A549 (cell line): ENCODE measurements at regions not wholly inside any gene's neighbourhood (a gene's known extent, or its start where the extent isn't known, plus 50 kb on each side); places are given as distances from the start of the nearest gene placed in this dataset.

ENCODE experiments used
- ATAC-seq, 2 experiments: fragments of 200-7000 bp in 1 of 2; fragments of >200 bp in 1 of 2; cut with Nextera tagmentation in 1 of 2; cut with Tn5 transposase in 1 of 2; 3 replicates each; pipeline versions ENCODE4 v1.8.0 to v1.9.1; 2018 to 2020; ENCODE audit warnings: mild to moderate bottlenecking in 1 of 2, moderate library complexity in 1 of 2
- CTCF ChIA-PET: fragments of 300-600 bp; sonication (Branson Sonifier 250); formaldehyde crosslinking; extraction: SDS; loops from one replicate; lab custom pipeline; 2021; ENCODE audit warnings: antibody characterized with exemption, inconsistent platforms; lab: Yijun Ruan, JAX
- POLR2A ChIA-PET: fragments of 350-600 bp; formaldehyde crosslinking; extraction: SDS; loops from one replicate; lab custom pipeline; 2021; ENCODE audit warnings: antibody characterized with exemption, inconsistent platforms; lab: Yijun Ruan, JAX
- DNase-seq, 2 experiments: peaks; one replicate each; pipeline versions ENCODE4 v3.0.0 to v3.0.0-alpha.2; 2011 to 2016; ENCODE audit warnings: low read depth in 1 of 2, low spot score in 1 of 2
- FAIRE-seq: peaks from 2 replicates; lab custom pipeline; 2011; peaks lifted over from hg19 to GRCh38; lab: Jason Lieb, UNC
- H3K27ac ChIP-seq, 2 experiments: fragments of >200 bp; sonication (Bioruptor Twin); formaldehyde crosslinking; 3 replicates each; pipeline ENCODE4 v1.5.1; 2016 to 2017
- H3K4me1 ChIP-seq: fragments of >200 bp; sonication (Bioruptor Twin); formaldehyde crosslinking; 3 replicates; pipeline ENCODE4 v1.6.1; 2016
- H3K4me2 ChIP-seq: fragments of >200 bp; sonication (Bioruptor Twin); formaldehyde crosslinking; 3 replicates; pipeline ENCODE4 v1.6.1; 2016
- H3K4me3 ChIP-seq: fragments of >200 bp; sonication (Bioruptor Twin); formaldehyde crosslinking; 3 replicates; pipeline ENCODE4 v1.5.1; 2016
- H3K9me3 ChIP-seq: fragments of >200 bp; sonication (Bioruptor Twin); formaldehyde crosslinking; 3 replicates; pipeline ENCODE4 v1.6.1; 2016
- CBX8 ChIP-seq: fragments of 200-600 bp; sonication (generic); IDR thresholded peaks from 2 replicates; pipeline ENCODE4 v1.6.1; 2016
- CHD2 ChIP-seq: fragments of 150-350 bp; IDR thresholded peaks from 2 replicates; pipeline ENCODE4 v1.6.1; 2014; ENCODE audit warnings: low read length; ENCODE audit not compliant: partially characterized antibody
- CHD4 ChIP-seq: fragments of 200-600 bp; sonication (generic); IDR thresholded peaks from 2 replicates; pipeline ENCODE4 v1.6.1; 2016; ENCODE audit warnings: antibody characterized with exemption, mild to moderate bottlenecking, borderline replicate concordance
- EHF ChIP-seq: fragments of 250-450 bp; sonication (Bioruptor Pico); IDR thresholded peaks from 2 replicates; pipeline ENCODE4 v1.5.0; 2020; ENCODE audit warnings: mild to moderate bottlenecking
- EHMT2 ChIP-seq: fragments of 200-600 bp; sonication (generic); IDR thresholded peaks from 2 replicates; pipeline ENCODE4 v1.6.1; 2016; ENCODE audit warnings: antibody characterized with exemption, low read depth, mild to moderate bottlenecking, moderate library complexity
- FOSL2 ChIP-seq, 2 experiments: fragments of 450-650 bp in 1 of 2; fragments of >200 bp in 1 of 2; sonication (Bioruptor Twin) in 1 of 2; formaldehyde crosslinking; IDR thresholded peaks; 2 replicates each; pipeline versions ENCODE4 v1.5.0 to v1.6.1; 2016 to 2020; ENCODE audit warnings: mild to moderate bottlenecking in 1 of 2, moderate library complexity in 1 of 2
- HOXA7 ChIP-seq: fragments of 250-450 bp; sonication (Bioruptor Pico); IDR thresholded peaks from 2 replicates; pipeline ENCODE4 v1.5.0; 2020; ENCODE audit warnings: mild to moderate bottlenecking, moderate library complexity
- HOXB13 ChIP-seq: fragments of 250-450 bp; sonication (Bioruptor Pico); IDR thresholded peaks from 2 replicates; pipeline ENCODE4 v1.5.0; 2020; ENCODE audit warnings: low read depth, mild to moderate bottlenecking, moderate library complexity
- JUNB ChIP-seq: fragments of >200 bp; sonication (Bioruptor Twin); formaldehyde crosslinking; IDR thresholded peaks from 2 replicates; pipeline ENCODE4 v1.6.1; 2016
- KDM1A ChIP-seq: fragments of 200-600 bp; sonication (generic); IDR thresholded peaks from 2 replicates; pipeline ENCODE4 v1.6.1; 2016; ENCODE audit warnings: low read depth, mild to moderate bottlenecking
- MAFK ChIP-seq: fragments of 450-650 bp; IDR thresholded peaks from 2 replicates; pipeline ENCODE4 v1.6.1; 2014; ENCODE audit not compliant: partially characterized antibody
- MYC ChIP-seq: IDR thresholded peaks from 2 replicates; pipeline ENCODE4 v1.6.1; 2012; ENCODE audit warnings: mild to moderate bottlenecking, inconsistent platforms, low read length, improper control_type of control experiment, borderline replicate concordance
- RARB ChIP-seq: fragments of 250-450 bp; sonication (Bioruptor Pico); IDR thresholded peaks from 2 replicates; pipeline ENCODE4 v1.8.0; 2021; ENCODE audit warnings: mild to moderate bottlenecking, moderate library complexity
- ZC3H11A ChIP-seq: fragments of 450-650 bp; IDR thresholded peaks from 2 replicates; pipeline ENCODE4 v1.6.1; 2014; ENCODE audit warnings: antibody characterized with exemption, mild to moderate bottlenecking
- ZFP36 ChIP-seq: fragments of 450-650 bp; IDR thresholded peaks from 2 replicates; pipeline ENCODE4 v1.6.1; 2014; ENCODE audit warnings: borderline replicate concordance; ENCODE audit not compliant: partially characterized antibody
- WGBS: methylation state at CpG from one replicate; pipeline ENCODE4 v1.1.6; 2017; ENCODE audit errors: missing lambda C conversion rate; 5-methylcytosine and 5-hydroxymethylcytosine counted together
- TF ChIP-seq, protein P1 (sequence below): fragments of 150-350 bp; IDR thresholded peaks from 2 replicates; pipeline ENCODE4 v1.6.1; 2014; ENCODE audit warnings: low read depth, mild to moderate bottlenecking, low read length
- TF ChIP-seq, protein P2 (sequence below): fragments of 200-600 bp; sonication (generic); IDR thresholded peaks from 2 replicates; pipeline ENCODE4 v1.6.1; 2016; ENCODE audit warnings: antibody characterized with exemption, mild to moderate bottlenecking, moderate library complexity
- TF ChIP-seq, protein P3 (sequence below): fragments of >200 bp; sonication (Bioruptor Twin); formaldehyde crosslinking; IDR thresholded peaks from 3 replicates; pipeline ENCODE4 v1.6.1; 2016
- TF ChIP-seq, protein P4 (sequence below): fragments of 250-450 bp; sonication (Bioruptor Pico); IDR thresholded peaks from 2 replicates; pipeline ENCODE4 v1.5.0; 2020; ENCODE audit warnings: low read depth, mild to moderate bottlenecking, moderate library complexity
- TF ChIP-seq, protein P5 (sequence below): IDR thresholded peaks from 2 replicates; pipeline ENCODE4 v1.6.1; 2012
- TF ChIP-seq, protein P6 (sequence below): fragments of >200 bp; sonication (Bioruptor Twin); formaldehyde crosslinking; IDR thresholded peaks from 2 replicates; pipeline ENCODE4 v1.6.1; 2016
- TF ChIP-seq, protein P7 (sequence below): fragments of 450-650 bp; IDR thresholded peaks from 2 replicates; pipeline ENCODE4 v1.6.1; 2014; ENCODE audit warnings: antibody characterized with exemption

DNA sequence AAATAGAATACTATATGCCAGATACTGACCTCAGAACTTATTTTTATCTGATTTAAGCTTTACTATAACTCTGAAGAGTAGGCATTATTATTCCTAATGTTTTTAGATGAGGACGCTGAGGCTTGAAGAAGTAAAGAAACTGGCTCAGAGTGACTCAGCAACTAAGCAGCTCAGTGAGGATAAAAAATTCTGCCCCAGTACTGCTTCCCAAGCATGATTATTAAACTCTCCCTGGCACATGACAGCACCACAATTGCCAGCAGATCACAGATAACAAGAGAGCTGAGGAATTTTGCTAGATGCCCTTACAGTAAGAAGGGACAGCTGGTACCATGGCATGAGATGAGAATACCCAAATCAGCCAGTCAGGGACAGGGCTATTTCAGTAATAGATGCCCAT lies 219.4 kb downstream of the NKX6-1 start:
- ChIA-PET CTCF (no interaction called here), POLR2A (no interaction called here)
- FAIRE-seq (no peak), ATAC-seq (no peak), DNase-seq (peak in 1 of 2 experiments; percentile 12)
- TF ChIP-seq HOXA7 (CRISPR knock-in tag) (no peak), MAFK (peak; percentile 50)
- WGBS, result 18% methylated on average over 1 of the region's 1 CpG
- peak overlapping the region; percentile 30 to 59; a peak in 5 of 6 replicates for H3K27ac ChIP-seq
- no peak overlapping the region for H3K4me3 ChIP-seq
- peaks cover 10% of the 10 kb centered on the region; the same call in 2 of the 3 replicates for H3K4me1 ChIP-seq
- H3K9me3 ChIP-seq, result no peaks in the 10 kb centered on the region
- no peak overlapping the region for H3K4me2 ChIP-seq

DNA sequence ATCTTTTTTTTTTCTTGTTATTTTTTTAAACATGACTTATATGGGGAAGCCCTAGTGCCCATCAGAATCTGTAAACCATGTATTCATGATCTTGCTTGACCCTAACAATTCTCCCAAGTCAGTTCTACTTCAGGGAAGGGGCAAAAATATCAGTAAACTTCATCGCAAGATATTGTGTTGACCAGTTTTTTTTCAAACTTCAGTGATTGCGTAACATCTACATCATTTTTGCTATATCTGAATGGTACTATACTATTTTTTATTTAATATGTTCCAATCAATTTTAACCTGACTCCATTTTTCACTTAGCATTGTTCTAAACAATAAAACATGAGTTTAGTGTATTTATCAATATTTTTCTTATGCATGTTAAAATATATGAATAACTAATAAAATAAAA lies 221.2 kb downstream of the NKX6-1 start:
- Histone ChIP-seq H3K4me3 (no peak overlapping the region), H3K4me2 (no peak overlapping the region), H3K27ac (no peak overlapping the region), H3K4me1 (peaks cover 10% of the 10 kb centered on the region; the same call in 2 of the 3 replicates), H3K9me3 (no peaks in the 10 kb centered on the region)
- ATAC-seq (no peak), DNase-seq (no peak), FAIRE-seq (no peak)
- TF ChIP-seq JUNB, result no peak
- TF ChIP-seq, protein P1, sequence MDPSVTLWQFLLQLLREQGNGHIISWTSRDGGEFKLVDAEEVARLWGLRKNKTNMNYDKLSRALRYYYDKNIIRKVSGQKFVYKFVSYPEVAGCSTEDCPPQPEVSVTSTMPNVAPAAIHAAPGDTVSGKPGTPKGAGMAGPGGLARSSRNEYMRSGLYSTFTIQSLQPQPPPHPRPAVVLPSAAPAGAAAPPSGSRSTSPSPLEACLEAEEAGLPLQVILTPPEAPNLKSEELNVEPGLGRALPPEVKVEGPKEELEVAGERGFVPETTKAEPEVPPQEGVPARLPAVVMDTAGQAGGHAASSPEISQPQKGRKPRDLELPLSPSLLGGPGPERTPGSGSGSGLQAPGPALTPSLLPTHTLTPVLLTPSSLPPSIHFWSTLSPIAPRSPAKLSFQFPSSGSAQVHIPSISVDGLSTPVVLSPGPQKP, result no peak
- TF ChIP-seq MYC, result no peak
- no peak for TF ChIP-seq KDM1A
- TF ChIP-seq CHD4, result no peak
- TF ChIP-seq HOXB13, result no peak
- TF ChIP-seq, protein P2, sequence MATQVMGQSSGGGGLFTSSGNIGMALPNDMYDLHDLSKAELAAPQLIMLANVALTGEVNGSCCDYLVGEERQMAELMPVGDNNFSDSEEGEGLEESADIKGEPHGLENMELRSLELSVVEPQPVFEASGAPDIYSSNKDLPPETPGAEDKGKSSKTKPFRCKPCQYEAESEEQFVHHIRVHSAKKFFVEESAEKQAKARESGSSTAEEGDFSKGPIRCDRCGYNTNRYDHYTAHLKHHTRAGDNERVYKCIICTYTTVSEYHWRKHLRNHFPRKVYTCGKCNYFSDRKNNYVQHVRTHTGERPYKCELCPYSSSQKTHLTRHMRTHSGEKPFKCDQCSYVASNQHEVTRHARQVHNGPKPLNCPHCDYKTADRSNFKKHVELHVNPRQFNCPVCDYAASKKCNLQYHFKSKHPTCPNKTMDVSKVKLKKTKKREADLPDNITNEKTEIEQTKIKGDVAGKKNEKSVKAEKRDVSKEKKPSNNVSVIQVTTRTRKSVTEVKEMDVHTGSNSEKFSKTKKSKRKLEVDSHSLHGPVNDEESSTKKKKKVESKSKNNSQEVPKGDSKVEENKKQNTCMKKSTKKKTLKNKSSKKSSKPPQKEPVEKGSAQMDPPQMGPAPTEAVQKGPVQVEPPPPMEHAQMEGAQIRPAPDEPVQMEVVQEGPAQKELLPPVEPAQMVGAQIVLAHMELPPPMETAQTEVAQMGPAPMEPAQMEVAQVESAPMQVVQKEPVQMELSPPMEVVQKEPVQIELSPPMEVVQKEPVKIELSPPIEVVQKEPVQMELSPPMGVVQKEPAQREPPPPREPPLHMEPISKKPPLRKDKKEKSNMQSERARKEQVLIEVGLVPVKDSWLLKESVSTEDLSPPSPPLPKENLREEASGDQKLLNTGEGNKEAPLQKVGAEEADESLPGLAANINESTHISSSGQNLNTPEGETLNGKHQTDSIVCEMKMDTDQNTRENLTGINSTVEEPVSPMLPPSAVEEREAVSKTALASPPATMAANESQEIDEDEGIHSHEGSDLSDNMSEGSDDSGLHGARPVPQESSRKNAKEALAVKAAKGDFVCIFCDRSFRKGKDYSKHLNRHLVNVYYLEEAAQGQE, result no peak
- TF ChIP-seq CBX8, result no peak
- TF ChIP-seq, protein P3, sequence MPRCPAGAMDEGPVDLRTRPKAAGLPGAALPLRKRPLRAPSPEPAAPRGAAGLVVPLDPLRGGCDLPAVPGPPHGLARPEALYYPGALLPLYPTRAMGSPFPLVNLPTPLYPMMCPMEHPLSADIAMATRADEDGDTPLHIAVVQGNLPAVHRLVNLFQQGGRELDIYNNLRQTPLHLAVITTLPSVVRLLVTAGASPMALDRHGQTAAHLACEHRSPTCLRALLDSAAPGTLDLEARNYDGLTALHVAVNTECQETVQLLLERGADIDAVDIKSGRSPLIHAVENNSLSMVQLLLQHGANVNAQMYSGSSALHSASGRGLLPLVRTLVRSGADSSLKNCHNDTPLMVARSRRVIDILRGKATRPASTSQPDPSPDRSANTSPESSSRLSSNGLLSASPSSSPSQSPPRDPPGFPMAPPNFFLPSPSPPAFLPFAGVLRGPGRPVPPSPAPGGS, result no peak
- TF ChIP-seq, protein P4, sequence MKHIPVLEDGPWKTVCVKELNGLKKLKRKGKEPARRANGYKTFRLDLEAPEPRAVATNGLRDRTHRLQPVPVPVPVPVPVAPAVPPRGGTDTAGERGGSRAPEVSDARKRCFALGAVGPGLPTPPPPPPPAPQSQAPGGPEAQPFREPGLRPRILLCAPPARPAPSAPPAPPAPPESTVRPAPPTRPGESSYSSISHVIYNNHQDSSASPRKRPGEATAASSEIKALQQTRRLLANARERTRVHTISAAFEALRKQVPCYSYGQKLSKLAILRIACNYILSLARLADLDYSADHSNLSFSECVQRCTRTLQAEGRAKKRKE (CRISPR knock-in tag), result no peak
- TF ChIP-seq EHMT2, result no peak
- TF ChIP-seq ZC3H11A, result no peak
- TF ChIP-seq RARB (CRISPR knock-in tag), result no peak
- 61% methylated on average over 2 of the region's 2 CpGs for WGBS
- ChIA-PET CTCF (no interaction called here), POLR2A (no interaction called here)

DNA sequence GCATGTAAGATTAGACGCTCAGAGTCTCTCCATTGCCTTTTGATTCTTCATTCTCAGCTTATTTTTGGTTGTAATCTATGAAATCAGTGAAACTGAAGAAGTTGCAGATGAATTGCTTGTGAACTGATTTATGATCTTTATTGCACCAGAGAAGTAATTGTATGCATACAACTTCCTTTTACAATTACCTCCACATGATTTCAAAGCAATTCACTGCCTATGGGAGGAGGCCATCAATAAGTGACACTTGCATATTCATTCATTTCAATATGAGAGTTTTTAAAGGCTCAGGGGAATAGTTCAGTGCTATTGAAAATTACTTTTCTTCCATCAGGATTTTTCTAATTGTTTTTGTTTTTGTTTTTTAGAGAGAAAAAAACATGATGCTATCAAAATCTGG lies 222.3 kb downstream of the NKX6-1 start:
- H3K4me1 ChIP-seq, result peaks cover 10% of the 10 kb centered on the region; the same call in 2 of the 3 replicates
- ChIA-PET CTCF (no interaction called here), POLR2A (no interaction called here)
- FAIRE-seq (no peak), ATAC-seq (no peak), DNase-seq (no peak)
- no peak overlapping the region for H3K4me3 ChIP-seq
- 73% methylated on average over 1 of the region's 1 CpG for WGBS
- H3K9me3 ChIP-seq, result no peaks in the 10 kb centered on the region
- no peak overlapping the region for H3K4me2 ChIP-seq
- no peak for TF ChIP-seq EHF
- TF ChIP-seq, protein P5, sequence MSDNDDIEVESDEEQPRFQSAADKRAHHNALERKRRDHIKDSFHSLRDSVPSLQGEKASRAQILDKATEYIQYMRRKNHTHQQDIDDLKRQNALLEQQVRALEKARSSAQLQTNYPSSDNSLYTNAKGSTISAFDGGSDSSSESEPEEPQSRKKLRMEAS, result no peak
- no peak for TF ChIP-seq FOSL2 (IDR thresholded peaks at IDR 0.05)
- TF ChIP-seq FOSL2 (CRISPR knock-in tag; IDR thresholded peaks at IDR 0.05), result no peak
- TF ChIP-seq, protein P6, sequence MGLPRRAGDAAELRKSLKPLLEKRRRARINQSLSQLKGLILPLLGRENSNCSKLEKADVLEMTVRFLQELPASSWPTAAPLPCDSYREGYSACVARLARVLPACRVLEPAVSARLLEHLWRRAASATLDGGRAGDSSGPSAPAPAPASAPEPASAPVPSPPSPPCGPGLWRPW, result no peak
- no peak for TF ChIP-seq CHD2
- TF ChIP-seq HOXB13, result no peak
- TF ChIP-seq, protein P7, sequence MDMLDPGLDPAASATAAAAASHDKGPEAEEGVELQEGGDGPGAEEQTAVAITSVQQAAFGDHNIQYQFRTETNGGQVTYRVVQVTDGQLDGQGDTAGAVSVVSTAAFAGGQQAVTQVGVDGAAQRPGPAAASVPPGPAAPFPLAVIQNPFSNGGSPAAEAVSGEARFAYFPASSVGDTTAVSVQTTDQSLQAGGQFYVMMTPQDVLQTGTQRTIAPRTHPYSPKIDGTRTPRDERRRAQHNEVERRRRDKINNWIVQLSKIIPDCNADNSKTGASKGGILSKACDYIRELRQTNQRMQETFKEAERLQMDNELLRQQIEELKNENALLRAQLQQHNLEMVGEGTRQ, result no peak
- no peak for TF ChIP-seq ZFP36
- TF ChIP-seq MAFK, result no peak
- no peak overlapping the region for H3K27ac ChIP-seq
